ENCODE measurements at regions not wholly inside any gene's neighbourhood (a gene's known extent, or its start where the extent isn't known, plus 50 kb on each side); places are given as distances from the start of the nearest gene placed in this dataset.

- TF ChIP-seq CTCF (conservative IDR thresholded peaks at IDR 0.05 in 1 of 2, IDR thresholded peaks at IDR 0.05 in 1 of 2; ENCODE audit: extremely low read depth in 1 of 2, insufficient read depth in 1 of 2, low read depth in 1 of 2, low read length in 2 of 2): no peak
- TF ChIP-seq EZH2 (IDR thresholded peaks at IDR 0.05; ENCODE audit: borderline replicate concordance, low read length): no peak
These were observed 285.3 kb upstream of the KYNU start for GRCh38 chr2:142592171-142592570.
